ENCODE measurements at regions not wholly inside any gene's neighbourhood (a gene's known extent, or its start where the extent isn't known, plus 50 kb on each side); places are given as distances from the start of the nearest gene placed in this dataset.

DNA sequence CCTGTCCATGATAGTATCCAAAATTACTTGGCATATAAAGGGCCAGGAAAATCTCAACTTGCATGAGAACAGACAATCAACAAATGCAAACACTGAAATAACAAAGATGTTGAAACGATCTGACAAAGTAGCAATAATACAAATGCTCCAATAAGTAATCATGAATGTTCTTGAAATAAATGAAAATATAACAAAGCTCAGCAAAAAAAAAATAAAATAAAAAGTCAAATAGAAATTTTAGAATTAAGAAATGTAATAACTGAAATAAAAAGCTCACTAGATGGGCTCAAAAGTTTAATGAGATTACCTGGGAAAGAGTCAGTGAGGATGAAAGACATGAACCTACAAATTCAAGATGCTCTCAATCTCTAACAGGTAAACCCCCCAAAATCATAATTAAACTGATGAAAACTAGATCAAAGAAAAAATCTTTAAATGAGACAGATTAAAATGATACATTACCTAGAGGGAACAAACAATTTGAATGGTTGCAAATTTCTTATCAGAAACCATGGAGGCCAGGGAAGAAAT lies 319.0 kb upstream of the IRX3 start:
- Histone ChIP-seq H3K36me3 (ENCODE audit: insufficient read depth, low read length) (no peaks in the 10 kb centered on the region), H3F3A (ENCODE audit: insufficient read depth, low read length, poor library complexity, severe bottlenecking) (no peaks in the 10 kb centered on the region), H3K27me3 (ENCODE audit: insufficient read depth, low read depth, low read length) (no peaks in the 10 kb centered on the region), H2AFZ (ENCODE audit: low read depth, low read length) (no peak overlapping the region), H3K79me2 (replicated peaks; ENCODE audit: insufficient read depth, low read length) (no peaks in the 10 kb centered on the region), H3K27ac (ENCODE audit: low read length) (no peak overlapping the region), H3K9me2 (ENCODE audit: insufficient read depth, low read length) (no peaks in the 10 kb centered on the region), H3K9me3 (ENCODE audit: low read length) (no peaks in the 10 kb centered on the region), H3K9ac (ENCODE audit: low read length) (no peak overlapping the region), H3K4me3 (ENCODE audit: low read length) (no peak overlapping the region), H4K20me1 (ENCODE audit: insufficient read depth) (no peaks in the 10 kb centered on the region), H3K4me2 (ENCODE audit: low read length) (no peak overlapping the region)
- TF ChIP-seq EZH2 (IDR thresholded peaks at IDR 0.05; ENCODE audit: borderline replicate concordance, insufficient read depth, low read length, poor library complexity, severe bottlenecking) (no peak), POLR2AphosphoS5 (IDR thresholded peaks at IDR 0.05) (no peak), SMC3 (conservative IDR thresholded peaks at IDR 0.05; ENCODE audit: poor library complexity) (no peak), RAD21 (conservative IDR thresholded peaks at IDR 0.05) (no peak), TAF1 (IDR thresholded peaks at IDR 0.05; ENCODE audit: low read depth) (no peak), EP300 (conservative IDR thresholded peaks at IDR 0.05; ENCODE audit: poor library complexity, severe bottlenecking) (no peak), MXI1 (conservative IDR thresholded peaks at IDR 0.05; ENCODE audit: poor library complexity, severe bottlenecking) (no peak)
- TF ChIP-seq, protein P1, sequence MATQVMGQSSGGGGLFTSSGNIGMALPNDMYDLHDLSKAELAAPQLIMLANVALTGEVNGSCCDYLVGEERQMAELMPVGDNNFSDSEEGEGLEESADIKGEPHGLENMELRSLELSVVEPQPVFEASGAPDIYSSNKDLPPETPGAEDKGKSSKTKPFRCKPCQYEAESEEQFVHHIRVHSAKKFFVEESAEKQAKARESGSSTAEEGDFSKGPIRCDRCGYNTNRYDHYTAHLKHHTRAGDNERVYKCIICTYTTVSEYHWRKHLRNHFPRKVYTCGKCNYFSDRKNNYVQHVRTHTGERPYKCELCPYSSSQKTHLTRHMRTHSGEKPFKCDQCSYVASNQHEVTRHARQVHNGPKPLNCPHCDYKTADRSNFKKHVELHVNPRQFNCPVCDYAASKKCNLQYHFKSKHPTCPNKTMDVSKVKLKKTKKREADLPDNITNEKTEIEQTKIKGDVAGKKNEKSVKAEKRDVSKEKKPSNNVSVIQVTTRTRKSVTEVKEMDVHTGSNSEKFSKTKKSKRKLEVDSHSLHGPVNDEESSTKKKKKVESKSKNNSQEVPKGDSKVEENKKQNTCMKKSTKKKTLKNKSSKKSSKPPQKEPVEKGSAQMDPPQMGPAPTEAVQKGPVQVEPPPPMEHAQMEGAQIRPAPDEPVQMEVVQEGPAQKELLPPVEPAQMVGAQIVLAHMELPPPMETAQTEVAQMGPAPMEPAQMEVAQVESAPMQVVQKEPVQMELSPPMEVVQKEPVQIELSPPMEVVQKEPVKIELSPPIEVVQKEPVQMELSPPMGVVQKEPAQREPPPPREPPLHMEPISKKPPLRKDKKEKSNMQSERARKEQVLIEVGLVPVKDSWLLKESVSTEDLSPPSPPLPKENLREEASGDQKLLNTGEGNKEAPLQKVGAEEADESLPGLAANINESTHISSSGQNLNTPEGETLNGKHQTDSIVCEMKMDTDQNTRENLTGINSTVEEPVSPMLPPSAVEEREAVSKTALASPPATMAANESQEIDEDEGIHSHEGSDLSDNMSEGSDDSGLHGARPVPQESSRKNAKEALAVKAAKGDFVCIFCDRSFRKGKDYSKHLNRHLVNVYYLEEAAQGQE (IDR thresholded peaks at IDR 0.05; ENCODE audit: borderline replicate concordance): no peak
- TF ChIP-seq, protein P2, sequence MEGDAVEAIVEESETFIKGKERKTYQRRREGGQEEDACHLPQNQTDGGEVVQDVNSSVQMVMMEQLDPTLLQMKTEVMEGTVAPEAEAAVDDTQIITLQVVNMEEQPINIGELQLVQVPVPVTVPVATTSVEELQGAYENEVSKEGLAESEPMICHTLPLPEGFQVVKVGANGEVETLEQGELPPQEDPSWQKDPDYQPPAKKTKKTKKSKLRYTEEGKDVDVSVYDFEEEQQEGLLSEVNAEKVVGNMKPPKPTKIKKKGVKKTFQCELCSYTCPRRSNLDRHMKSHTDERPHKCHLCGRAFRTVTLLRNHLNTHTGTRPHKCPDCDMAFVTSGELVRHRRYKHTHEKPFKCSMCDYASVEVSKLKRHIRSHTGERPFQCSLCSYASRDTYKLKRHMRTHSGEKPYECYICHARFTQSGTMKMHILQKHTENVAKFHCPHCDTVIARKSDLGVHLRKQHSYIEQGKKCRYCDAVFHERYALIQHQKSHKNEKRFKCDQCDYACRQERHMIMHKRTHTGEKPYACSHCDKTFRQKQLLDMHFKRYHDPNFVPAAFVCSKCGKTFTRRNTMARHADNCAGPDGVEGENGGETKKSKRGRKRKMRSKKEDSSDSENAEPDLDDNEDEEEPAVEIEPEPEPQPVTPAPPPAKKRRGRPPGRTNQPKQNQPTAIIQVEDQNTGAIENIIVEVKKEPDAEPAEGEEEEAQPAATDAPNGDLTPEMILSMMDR (IDR thresholded peaks at IDR 0.05; ENCODE audit: poor library complexity, severe bottlenecking): no peak

DNA sequence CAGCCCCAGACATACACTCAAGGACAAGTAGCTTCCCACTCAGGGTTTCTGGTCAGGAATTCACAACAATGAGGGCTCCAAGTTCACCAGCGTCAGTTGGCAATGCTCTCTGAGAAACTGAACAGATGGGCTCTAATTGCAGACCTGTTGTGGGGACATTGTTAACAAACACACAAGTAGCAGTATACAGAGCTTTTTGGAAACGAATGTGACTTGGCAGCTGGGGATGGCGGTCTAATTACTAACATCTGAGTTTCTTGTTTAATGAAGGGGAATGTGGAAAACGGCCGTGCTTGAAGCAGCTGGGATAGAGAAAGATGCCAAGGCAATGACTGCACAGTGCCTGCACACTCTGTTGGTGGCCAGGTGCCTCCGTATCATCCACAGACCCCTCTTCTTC lies 316.1 kb upstream of the IRX3 start:
- Histone ChIP-seq H3F3A (ENCODE audit: insufficient read depth, low read length, poor library complexity, severe bottlenecking) (no peaks in the 10 kb centered on the region), H3K9me2 (ENCODE audit: insufficient read depth, low read length) (no peaks in the 10 kb centered on the region), H3K27me3 (ENCODE audit: insufficient read depth, low read depth, low read length) (peaks cover 8% of the 10 kb centered on the region), H2AFZ (ENCODE audit: low read depth, low read length) (no peak overlapping the region), H3K27ac (ENCODE audit: low read length) (no peak overlapping the region), H3K36me3 (ENCODE audit: insufficient read depth, low read length) (no peaks in the 10 kb centered on the region), H3K9ac (ENCODE audit: low read length) (no peak overlapping the region), H3K4me2 (ENCODE audit: low read length) (no peak overlapping the region), H3K4me3 (ENCODE audit: low read length) (no peak overlapping the region), H4K20me1 (ENCODE audit: insufficient read depth) (no peaks in the 10 kb centered on the region), H3K9me3 (ENCODE audit: low read length) (no peaks in the 10 kb centered on the region), H3K79me2 (replicated peaks; ENCODE audit: insufficient read depth, low read length) (no peaks in the 10 kb centered on the region)
- TF ChIP-seq TAF1 (IDR thresholded peaks at IDR 0.05; ENCODE audit: low read depth) (no peak), POLR2AphosphoS5 (IDR thresholded peaks at IDR 0.05) (no peak), EP300 (conservative IDR thresholded peaks at IDR 0.05; ENCODE audit: poor library complexity, severe bottlenecking) (no peak), RAD21 (conservative IDR thresholded peaks at IDR 0.05) (no peak), SMC3 (conservative IDR thresholded peaks at IDR 0.05; ENCODE audit: poor library complexity) (no peak), MXI1 (conservative IDR thresholded peaks at IDR 0.05; ENCODE audit: poor library complexity, severe bottlenecking) (no peak)
- TF ChIP-seq, protein P1 (IDR thresholded peaks at IDR 0.05; ENCODE audit: borderline replicate concordance): no peak
- TF ChIP-seq, protein P2 (IDR thresholded peaks at IDR 0.05; ENCODE audit: poor library complexity, severe bottlenecking): no peak
